OCI-LY1 (cell line): ENCODE measurements at regions not wholly inside any gene's neighbourhood (a gene's known extent, or its start where the extent isn't known, plus 50 kb on each side); places are given as distances from the start of the nearest gene placed in this dataset.

Source experiments
- H2AFZ ChIP-seq: fragments of 200-600 bp; sonication (generic), shearing (Covaris generic); 2 replicates; pipeline ENCODE4 v1.6.0; 2014; ENCODE audit warnings: antibody characterized with exemption, mild to moderate bottlenecking, low read length
- H3F3A ChIP-seq: fragments of 200-600 bp; sonication (generic), shearing (Covaris generic); 2 replicates; pipeline ENCODE4 v1.6.0; 2014; ENCODE audit warnings: mild to moderate bottlenecking, antibody characterized with exemption, low read length, moderate library complexity; ENCODE audit not compliant: insufficient read depth
- H3K27ac ChIP-seq: fragments of 200-600 bp; sonication (generic); 2 replicates; pipeline ENCODE4 v1.5.1; 2014; ENCODE audit warnings: low read length, mixed run types, mild to moderate bottlenecking, low read depth; ENCODE audit not compliant: poor library complexity, severe bottlenecking
- H3K27me3 ChIP-seq: fragments of 200-600 bp; sonication (generic); 2 replicates; pipeline ENCODE4 v1.6.0; 2014; ENCODE audit warnings: antibody characterized with exemption, mild to moderate bottlenecking, low read length, moderate library complexity; ENCODE audit not compliant: insufficient read depth
- H3K36me3 ChIP-seq: fragments of 200-600 bp; sonication (generic); 2 replicates; pipeline ENCODE4 v1.6.1; 2014; ENCODE audit warnings: mild to moderate bottlenecking, antibody characterized with exemption, low read length, moderate library complexity, mixed read lengths; ENCODE audit not compliant: insufficient read depth
- H3K4me1 ChIP-seq: fragments of 200-600 bp; sonication (generic); 2 replicates; pipeline ENCODE4 v1.5.1; 2014; ENCODE audit warnings: mild to moderate bottlenecking, low read length, moderate library complexity; ENCODE audit not compliant: insufficient read depth, severe bottlenecking
- H3K4me2 ChIP-seq: fragments of 200-600 bp; sonication (generic), shearing (Covaris generic); 2 replicates; pipeline ENCODE4 v1.6.1; 2014; ENCODE audit warnings: low read length
- H3K4me3 ChIP-seq: fragments of 200-600 bp; sonication (generic); 2 replicates; pipeline ENCODE4 v1.5.1; 2014; ENCODE audit warnings: low read length, low read depth, mild to moderate bottlenecking, mixed read lengths; ENCODE audit not compliant: poor library complexity, severe bottlenecking
- H3K79me2 ChIP-seq: fragments of 200-600 bp; shearing (Covaris generic); 2 replicates; pipeline ENCODE4 v1.6.1; 2016; ENCODE audit warnings: mixed run types, low read length, mixed read lengths; ENCODE audit not compliant: insufficient read depth
- H3K9ac ChIP-seq: fragments of 200-600 bp; sonication (generic), shearing (Covaris generic); 2 replicates; pipeline ENCODE4 v1.6.1; 2014; ENCODE audit warnings: mild to moderate bottlenecking, low read length, mixed read lengths
- H3K9me2 ChIP-seq: fragments of 200-600 bp; sonication (generic), shearing (Covaris generic); 2 replicates; pipeline ENCODE4 v1.6.1; 2014; ENCODE audit warnings: low read depth, mild to moderate bottlenecking, low read length, mixed read lengths
- H3K9me3 ChIP-seq: fragments of 200-600 bp; shearing (Covaris generic); 2 replicates; pipeline ENCODE4 v1.6.1; 2014; ENCODE audit warnings: low read length, mixed read lengths
- H4K20me1 ChIP-seq: fragments of 200-600 bp; sonication (generic), shearing (Covaris generic); 2 replicates; pipeline ENCODE4 v1.6.0; 2016; ENCODE audit warnings: mild to moderate bottlenecking, low read length; ENCODE audit not compliant: insufficient read depth
- EZH2 ChIP-seq: fragments of 200-600 bp; sonication (generic), shearing (Covaris generic); IDR thresholded peaks from 2 replicates; pipeline ENCODE4 v1.8.0; 2017; ENCODE audit warnings: borderline replicate concordance, mixed run types, mild to moderate bottlenecking, antibody characterized with exemption, low read length, moderate library complexity, mixed read lengths
- TF ChIP-seq, protein P1 (sequence below): fragments of 200-600 bp; sonication (generic), shearing (Covaris generic); IDR thresholded peaks from 2 replicates; pipeline ENCODE4 v1.5.1; 2017; ENCODE audit warnings: mild to moderate bottlenecking, antibody characterized with exemption, low read length, moderate library complexity, mixed read lengths

- no peaks in the 10 kb centered on the region for H3K36me3 ChIP-seq
- no peak overlapping the region for H2AFZ ChIP-seq
- no peaks in the 10 kb centered on the region for H3K9me2 ChIP-seq
- no peak overlapping the region for H3K4me3 ChIP-seq
- H3K9me3 ChIP-seq = no peaks in the 10 kb centered on the region
- H3K27me3 ChIP-seq = no peaks in the 10 kb centered on the region
- no peaks in the 10 kb centered on the region for H4K20me1 ChIP-seq
- no peak overlapping the region for H3K27ac ChIP-seq
- no peak overlapping the region for H3K4me2 ChIP-seq
- H3K79me2 ChIP-seq = no peaks in the 10 kb centered on the region
- no peaks in the 10 kb centered on the region for H3K4me1 ChIP-seq
- no peaks in the 10 kb centered on the region for H3F3A ChIP-seq
- no peak overlapping the region for H3K9ac ChIP-seq
- TF ChIP-seq, protein P1, sequence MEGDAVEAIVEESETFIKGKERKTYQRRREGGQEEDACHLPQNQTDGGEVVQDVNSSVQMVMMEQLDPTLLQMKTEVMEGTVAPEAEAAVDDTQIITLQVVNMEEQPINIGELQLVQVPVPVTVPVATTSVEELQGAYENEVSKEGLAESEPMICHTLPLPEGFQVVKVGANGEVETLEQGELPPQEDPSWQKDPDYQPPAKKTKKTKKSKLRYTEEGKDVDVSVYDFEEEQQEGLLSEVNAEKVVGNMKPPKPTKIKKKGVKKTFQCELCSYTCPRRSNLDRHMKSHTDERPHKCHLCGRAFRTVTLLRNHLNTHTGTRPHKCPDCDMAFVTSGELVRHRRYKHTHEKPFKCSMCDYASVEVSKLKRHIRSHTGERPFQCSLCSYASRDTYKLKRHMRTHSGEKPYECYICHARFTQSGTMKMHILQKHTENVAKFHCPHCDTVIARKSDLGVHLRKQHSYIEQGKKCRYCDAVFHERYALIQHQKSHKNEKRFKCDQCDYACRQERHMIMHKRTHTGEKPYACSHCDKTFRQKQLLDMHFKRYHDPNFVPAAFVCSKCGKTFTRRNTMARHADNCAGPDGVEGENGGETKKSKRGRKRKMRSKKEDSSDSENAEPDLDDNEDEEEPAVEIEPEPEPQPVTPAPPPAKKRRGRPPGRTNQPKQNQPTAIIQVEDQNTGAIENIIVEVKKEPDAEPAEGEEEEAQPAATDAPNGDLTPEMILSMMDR = no peak
- TF ChIP-seq EZH2 = no peak
Observed at GRCh38 chr11:93905384-93905783, 55.0 kb upstream of the VSTM5 start.

GRCh38 chr11:93906486-93906885 lies 56.1 kb upstream of the VSTM5 start:
- H3K9me2 ChIP-seq = no peaks in the 10 kb centered on the region
- no peaks in the 10 kb centered on the region for H3K36me3 ChIP-seq
- H3K79me2 ChIP-seq = no peaks in the 10 kb centered on the region
- H3K4me2 ChIP-seq = no peak overlapping the region
- TF ChIP-seq, protein P1 = no peak
- TF ChIP-seq EZH2 = no peak
- H3K4me1 ChIP-seq = no peaks in the 10 kb centered on the region
- H2AFZ ChIP-seq = no peak overlapping the region
- H3K27ac ChIP-seq = no peak overlapping the region
- H3K9ac ChIP-seq = no peak overlapping the region
- no peaks in the 10 kb centered on the region for H3K9me3 ChIP-seq
- no peaks in the 10 kb centered on the region for H3F3A ChIP-seq
- H4K20me1 ChIP-seq = no peaks in the 10 kb centered on the region
- no peaks in the 10 kb centered on the region for H3K27me3 ChIP-seq
- no peak overlapping the region for H3K4me3 ChIP-seq

DNA sequence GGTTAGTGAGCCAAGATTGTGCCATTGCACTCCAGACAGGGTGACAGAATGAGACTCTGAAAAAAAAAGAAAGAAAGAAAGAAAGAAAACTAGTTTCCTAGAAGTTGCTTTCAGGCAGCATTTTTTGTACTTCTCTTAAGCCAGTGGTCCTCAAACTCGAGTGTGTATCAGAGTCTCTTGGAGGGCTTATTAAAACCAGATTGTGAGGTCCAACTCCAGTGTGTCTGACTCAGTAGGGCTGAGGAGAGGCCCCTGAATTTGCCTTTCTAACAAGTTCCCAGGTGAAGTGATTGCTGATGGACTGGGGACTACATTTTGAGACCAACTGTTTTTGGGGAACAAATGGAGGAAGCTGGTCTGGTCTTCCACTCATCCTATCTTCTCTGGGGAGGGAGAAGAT lies 57.5 kb upstream of the VSTM5 start:
- Histone ChIP-seq H2AFZ (no peak overlapping the region), H3K79me2 (no peaks in the 10 kb centered on the region)
- TF ChIP-seq, protein P1 = no peak
- no peak for TF ChIP-seq EZH2

More for the DNA sequence above, 57.5 kb upstream of the VSTM5 start:
- no peaks in the 10 kb centered on the region for H3K36me3 ChIP-seq
- H3K4me1 ChIP-seq = no peaks in the 10 kb centered on the region
- H3K9me3 ChIP-seq = no peaks in the 10 kb centered on the region
- no peaks in the 10 kb centered on the region for H4K20me1 ChIP-seq
- no peak overlapping the region for H3K9ac ChIP-seq
- no peak overlapping the region for H3K4me2 ChIP-seq
- H3K27me3 ChIP-seq = no peaks in the 10 kb centered on the region
- H3K9me2 ChIP-seq = no peaks in the 10 kb centered on the region
- no peak overlapping the region for H3K4me3 ChIP-seq
- no peak overlapping the region for H3K27ac ChIP-seq
- no peaks in the 10 kb centered on the region for H3F3A ChIP-seq
